Glomerular visceral epithelial cell (primary cell): ENCODE measurements at regions not wholly inside any gene's neighbourhood (a gene's known extent, or its start where the extent isn't known, plus 50 kb on each side); places are given as distances from the start of the nearest gene placed in this dataset.

Experiments
- DNase-seq: peaks from one replicate; pipeline ENCODE4 v3.0.0-alpha.2; 2016; ENCODE audit errors: extremely low spot score

DNA sequence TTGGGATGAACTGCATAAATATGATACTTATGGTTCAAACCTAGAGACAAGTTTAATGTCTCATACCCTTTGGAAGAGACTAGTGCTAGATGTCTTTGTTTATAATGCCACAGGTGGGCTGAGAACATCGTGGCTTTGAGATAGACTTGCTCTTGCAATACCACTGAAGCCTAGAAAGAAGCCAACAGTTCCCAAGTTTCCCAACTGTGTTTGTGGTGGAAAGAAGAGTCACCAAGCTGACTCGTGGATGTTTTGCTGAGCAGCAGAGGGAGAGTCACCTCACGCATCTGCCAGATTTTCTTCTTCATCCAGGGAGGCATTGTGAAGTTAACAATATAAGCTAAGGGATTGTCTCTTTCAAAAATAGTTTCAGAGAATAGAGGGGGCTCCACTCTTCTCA lies 1076.2 kb downstream of the C4orf33 start:
- no peak for DNase-seq

- DNase-seq, result no peak
Measured at GRCh38 chr4:130178106-130178505, 1082.2 kb downstream of the C4orf33 start.

DNA sequence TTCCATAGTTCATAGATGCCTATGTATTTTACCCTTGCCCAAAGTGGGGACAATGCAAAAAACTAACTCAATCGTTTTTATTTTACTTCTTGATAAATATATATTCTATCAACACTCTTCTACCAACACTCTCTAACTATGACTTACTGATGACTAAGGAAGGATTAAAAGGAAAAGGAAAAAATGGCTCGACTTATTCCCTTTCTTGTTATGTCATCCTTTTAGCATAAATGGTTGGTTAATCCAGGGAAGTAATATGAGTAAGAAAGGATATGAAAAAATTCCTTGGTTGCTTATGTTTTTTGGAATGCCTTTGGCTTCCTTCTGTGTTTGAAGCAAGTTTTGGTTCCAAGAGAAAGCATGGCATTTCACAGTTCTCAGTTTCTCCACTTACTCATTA lies 1087.1 kb downstream of the C4orf33 start:
- DNase-seq, result no peak

DNA sequence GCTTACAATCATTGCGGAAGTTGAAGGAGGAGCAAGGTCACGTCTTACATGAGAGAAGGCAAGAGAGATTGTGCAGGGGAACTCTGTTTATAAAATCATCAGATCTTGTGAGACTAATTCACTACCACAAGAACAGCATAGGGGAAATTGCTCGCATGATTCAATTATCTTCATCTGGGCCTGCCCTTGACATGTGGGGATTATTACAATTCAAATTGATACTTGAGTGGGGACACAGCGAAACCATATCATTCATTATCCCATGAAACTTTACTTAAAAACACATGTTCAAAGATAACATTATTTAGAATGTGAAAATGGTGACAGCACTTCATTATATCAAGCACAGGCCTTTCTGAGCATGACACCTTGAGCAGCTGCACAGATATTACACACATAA lies 1087.8 kb downstream of the C4orf33 start:
- no peak for DNase-seq

DNA sequence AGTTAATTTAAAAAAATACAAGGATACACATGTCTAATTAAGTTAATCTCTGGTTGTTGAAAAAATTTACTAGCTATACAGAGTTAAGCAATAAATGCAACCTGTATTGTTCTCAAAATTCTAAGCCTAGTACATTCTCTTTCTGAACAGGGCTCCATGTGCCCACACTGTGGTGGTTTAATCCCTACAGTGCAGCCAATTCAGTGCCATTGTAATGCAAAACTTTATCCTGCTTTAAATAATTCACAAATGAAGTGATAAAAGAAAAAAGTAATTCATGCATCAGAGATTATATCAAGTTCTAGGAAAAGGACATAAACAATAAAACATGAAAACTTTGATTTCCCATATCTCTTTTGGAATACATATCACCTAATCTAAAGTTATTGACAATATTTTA lies 1089.2 kb downstream of the C4orf33 start:
- no peak for DNase-seq

DNA sequence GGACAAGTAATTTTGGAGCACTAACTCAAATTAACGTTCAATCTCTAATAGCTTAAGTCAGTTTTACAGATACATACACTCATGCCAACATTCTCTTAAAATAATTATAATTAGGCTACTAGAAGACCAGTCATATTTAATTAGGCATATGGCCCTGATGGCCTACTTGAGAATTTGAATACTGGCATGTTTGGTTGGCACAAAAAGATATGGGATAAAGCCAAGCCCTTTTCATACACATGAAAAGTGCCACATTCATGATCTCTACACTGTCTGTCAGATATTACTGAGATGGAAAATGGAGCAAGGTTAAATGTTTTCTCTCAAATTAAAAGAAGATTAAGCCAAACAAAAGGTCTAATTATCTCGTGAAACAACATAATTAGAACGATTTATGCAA lies 1091.0 kb downstream of the C4orf33 start:
- no peak for DNase-seq

- DNase-seq, result no peak
Measured at GRCh38 chr4:130187587-130187986, 1091.6 kb downstream of the C4orf33 start.

GRCh38 chr4:130192787-130193186 lies 1096.8 kb downstream of the C4orf33 start:
- DNase-seq, result no peak

GRCh38 chr4:130197946-130198345 lies 1102.0 kb downstream of the C4orf33 start:
- DNase-seq, result no peak

GRCh38 chr4:130203571-130203970 lies 1107.6 kb downstream of the C4orf33 start:
- DNase-seq, result no peak

- DNase-seq, result no peak
Measured at GRCh38 chr4:130210864-130211263, 1114.9 kb downstream of the C4orf33 start.

- no peak for DNase-seq
Measured at GRCh38 chr4:130214268-130214667, 1118.3 kb downstream of the C4orf33 start.

DNA sequence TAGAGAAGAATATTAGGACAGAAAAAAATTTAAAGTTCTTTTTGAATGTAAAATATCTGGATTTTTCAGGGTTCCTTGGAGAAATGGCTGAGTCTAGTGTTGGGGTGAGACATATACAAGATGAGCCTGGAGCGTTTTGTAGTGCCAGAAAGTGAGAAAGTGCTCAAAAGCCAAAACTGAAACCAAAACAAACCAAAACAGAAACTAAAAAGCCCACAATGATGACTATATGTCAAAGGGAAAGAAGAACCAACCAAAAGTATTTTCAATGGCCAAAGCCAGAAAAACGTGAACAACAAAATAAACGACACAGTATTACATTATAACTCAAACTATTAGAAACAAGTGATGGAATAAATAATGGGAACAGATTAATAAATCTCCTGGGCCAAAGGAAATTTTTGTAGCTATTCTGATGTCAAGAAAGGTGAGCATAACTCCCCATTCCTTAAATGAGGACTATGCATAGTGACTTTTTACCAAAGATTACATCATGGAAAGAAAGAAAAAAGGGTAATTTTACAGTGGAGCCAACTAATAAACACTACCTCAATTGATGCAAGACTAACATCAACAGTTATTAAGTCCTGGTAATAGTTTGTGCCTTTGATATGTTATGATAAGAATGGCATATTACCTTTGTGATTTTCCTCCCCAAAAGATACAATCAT lies 1137.6 kb downstream of the C4orf33 start:
- peak; percentile 11 for DNase-seq

DNA sequence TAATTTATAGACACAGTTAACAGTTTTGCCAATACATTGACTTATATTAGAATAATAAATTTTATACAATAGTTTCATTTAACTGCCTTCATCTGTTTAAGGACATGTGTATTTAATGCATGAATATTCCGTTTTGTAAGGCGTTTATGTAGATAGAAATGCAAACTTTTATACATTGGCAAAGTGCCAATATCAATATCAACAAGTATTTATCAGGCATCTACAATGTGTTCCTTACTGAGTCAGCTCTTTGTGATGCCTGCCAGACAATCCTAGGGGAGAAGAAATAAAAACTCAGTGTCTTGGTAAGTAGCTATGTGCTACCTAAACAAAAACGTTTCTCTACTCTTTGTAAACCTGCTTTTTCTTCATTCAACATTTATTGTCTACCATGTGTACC lies 1142.2 kb downstream of the C4orf33 start:
- no peak for DNase-seq

DNA sequence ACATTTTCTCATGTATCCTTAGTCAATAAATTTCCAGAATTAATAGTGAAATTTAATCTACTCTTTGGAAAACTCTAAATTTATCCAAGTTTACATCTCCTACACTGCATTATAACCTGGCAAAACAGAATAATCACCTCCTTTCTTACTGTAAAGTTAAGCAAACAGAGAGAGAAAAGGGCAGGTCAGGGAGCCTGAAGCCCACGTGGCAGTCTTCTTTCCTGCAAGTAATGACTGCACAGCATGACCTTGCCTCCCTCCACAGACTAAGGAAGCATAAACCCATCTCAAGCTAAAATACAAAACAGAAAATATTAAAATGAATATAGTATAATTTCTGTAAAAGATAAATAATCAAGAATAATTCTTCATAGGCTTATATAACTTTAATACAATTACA lies 1153.0 kb downstream of the C4orf33 start:
- DNase-seq, result no peak

- DNase-seq, result peak; percentile 25
Measured at GRCh38 chr4:130257271-130257670, 1161.3 kb downstream of the C4orf33 start.

DNA sequence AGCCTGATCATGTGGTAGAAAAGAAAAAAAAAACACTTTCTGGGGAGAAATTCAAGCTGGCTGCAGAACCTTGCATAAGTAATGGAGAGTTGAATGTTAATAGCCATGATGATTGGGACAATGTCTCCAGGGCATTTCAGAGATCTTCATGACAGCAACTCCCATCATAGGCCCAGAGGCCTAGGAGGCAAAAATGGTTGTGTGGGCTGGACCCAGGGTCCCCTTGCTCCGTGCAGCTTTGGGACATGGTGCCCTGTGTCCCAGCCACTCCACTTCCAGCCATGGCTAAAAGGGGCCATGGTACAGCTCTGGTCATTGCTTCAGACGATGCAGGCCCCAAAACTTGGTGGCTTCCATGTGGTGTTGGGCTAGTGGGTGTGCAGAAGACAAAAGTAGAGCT lies 1170.9 kb downstream of the C4orf33 start:
- DNase-seq, result no peak

DNA sequence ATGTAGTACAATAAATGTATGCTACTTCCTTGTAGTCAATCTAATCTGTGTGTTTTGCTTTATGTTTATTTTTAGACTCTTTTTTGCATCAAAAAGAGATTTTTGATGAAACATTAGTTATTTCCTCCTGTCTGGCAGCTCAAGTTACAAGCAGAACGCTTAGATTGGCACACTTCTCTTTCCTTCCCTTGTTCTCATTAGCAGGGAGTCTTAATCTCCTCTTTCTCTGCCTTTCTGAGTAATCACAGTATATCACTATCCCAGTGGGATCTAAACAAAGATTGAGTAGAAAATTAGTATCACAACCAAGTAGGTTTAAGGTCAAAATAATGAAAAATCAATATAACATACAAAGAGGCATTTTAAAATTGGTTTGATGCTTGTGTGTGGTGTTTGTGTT lies 1192.6 kb downstream of the C4orf33 start:
- DNase-seq, result no peak

DNA sequence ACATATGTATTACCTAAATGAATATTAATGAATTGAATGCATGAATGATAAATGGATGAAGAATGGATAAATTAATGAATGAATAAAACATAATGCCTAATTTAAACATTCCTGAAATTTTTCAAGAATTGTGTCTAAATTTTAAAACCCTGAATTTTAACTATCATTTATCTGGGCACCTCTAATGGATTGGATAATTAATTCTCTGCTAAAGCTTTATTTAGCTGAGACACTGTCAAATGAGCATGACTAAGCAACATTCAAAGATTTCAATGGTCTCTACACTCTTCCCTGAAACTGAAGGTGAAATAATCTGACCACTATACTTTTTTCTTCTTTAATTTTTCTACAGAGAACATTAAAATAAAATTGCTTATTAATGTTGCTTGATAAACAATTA lies 1197.7 kb downstream of the C4orf33 start:
- no peak for DNase-seq

GRCh38 chr4:130296448-130296847 lies 1200.5 kb downstream of the C4orf33 start:
- no peak for DNase-seq

- no peak for DNase-seq
Measured at GRCh38 chr4:130306566-130306965, 1210.6 kb downstream of the C4orf33 start.

DNA sequence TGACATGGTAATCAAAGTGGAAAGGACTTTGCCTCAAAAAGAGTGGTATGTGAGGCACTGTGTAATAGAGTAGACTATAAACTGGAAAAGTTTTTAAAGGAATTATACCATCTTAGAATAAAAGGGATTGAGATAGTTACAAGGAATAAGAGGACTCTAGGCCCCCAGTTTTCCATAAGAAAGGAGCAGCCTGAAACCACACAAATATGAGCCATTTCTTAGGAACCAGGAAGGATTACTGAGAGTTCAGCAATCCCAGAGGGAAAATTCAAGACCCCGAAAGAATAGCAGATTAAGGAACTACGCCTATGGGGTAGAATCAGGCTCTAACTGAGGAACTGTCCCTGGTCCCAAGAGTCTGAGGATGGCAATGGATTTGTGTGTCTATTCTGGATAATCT lies 1213.3 kb downstream of the C4orf33 start:
- DNase-seq, result no peak

DNA sequence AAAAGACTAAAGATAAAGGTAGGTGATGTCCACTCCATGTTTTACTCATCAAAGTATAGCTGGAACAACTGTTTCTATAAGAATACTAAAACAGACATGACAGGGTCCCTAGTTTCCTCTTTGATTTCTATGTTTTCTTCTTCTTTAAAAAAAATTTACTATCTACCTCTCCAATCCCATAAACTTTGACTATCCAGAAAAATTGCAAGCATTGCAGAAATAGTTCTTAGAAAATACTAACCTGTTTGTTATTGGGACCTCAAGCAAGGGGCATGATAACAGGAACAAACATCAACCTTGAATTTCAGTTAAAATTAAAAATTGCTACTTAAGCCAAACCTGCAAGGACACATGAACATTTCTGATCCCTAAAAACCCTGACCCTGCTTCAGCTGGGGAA lies 1226.5 kb downstream of the C4orf33 start:
- DNase-seq, result no peak

DNA sequence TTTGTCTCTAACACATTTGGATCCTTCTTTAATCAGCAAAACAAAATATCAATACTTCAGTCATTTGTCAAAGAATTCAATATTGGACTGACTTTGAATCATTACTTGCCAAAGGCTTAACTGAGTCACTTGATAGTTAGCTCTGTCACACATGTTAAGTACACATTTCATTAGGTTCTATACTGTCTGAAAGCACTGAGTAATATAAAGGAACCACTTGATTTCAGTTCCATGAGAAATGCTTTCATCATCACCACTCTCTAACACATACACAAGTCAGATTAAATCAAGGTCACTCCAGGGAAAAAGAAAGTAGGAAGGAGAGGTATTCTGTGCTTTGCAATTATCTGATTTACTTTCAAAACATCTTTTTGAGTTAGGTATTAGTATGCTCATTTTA lies 1233.1 kb downstream of the C4orf33 start:
- DNase-seq, result no peak
